ENCODE measurements at regions not wholly inside any gene's neighbourhood (a gene's known extent, or its start where the extent isn't known, plus 50 kb on each side); places are given as distances from the start of the nearest gene placed in this dataset.
"Not testable (repeated sequence)": the region's sequence is repeated elsewhere in the genome, so short reads cannot be mapped to it uniquely, and the experiment has no call there.

DNA sequence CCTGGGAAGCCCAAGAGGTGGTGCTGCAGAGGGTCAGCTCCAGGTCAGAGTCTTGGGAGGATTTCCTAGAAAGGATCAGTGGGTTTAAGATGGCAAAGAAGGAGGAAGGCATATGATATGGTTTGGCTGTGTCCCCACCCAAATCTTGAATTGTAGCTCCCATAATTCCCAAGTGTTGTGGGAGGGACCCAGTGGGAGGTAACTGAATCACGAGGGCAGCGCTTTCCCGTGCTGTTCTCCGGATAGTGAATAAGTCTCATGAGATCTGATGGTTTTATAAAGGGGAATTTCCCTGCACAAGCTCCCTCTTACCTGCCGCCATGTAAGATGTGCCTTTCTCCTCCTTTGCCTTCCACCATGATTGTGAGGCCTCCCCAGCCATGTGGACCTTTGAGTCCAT lies 240.4 kb downstream of the TOMM20 start:
- intact Hi-C loops (cut with micrococcal nuclease): not testable (repeated sequence)

DNA sequence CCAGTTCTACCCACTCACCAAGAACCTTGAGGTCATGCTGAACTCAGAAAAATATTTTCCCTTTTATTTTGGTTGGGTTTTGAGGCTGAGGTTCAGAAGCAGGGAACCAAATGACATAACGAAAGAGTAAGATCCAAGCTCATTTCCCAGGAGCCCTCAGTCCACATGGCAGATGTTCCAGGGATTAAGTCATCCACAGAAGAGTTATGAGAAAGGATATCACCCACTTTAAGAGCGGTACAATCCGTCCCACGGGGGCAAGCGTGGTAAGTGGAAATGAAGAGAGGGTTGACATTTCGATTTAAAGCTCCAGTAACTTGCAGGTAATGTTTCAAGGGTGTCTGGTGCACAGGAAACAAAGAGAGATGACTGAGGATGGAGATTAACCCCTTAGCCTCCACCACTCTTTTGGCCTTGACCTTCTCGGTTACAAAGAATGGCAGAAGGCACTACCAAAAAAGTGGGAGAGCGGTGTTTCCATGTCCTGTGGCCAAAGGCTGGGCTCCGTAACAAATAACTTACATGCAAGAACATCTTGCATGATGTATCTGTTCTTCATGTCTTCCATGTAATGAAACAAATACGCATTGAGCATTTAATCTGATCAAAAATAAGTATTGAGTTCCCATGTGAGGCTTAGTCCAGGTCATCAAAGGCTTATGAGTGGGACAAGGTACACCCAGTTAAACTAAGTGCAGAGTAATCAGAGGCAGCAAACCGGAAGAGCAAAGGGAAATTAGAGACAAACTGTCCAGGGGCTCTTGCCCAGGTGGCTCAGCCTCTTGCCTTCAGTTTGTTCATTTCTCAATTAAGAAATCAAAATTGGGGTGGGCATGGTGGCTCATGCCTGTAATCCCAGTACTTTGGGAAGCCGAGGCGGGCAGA lies 241.4 kb downstream of the TOMM20 start:
- intact Hi-C loops (cut with micrococcal nuclease): no loop called here

DNA sequence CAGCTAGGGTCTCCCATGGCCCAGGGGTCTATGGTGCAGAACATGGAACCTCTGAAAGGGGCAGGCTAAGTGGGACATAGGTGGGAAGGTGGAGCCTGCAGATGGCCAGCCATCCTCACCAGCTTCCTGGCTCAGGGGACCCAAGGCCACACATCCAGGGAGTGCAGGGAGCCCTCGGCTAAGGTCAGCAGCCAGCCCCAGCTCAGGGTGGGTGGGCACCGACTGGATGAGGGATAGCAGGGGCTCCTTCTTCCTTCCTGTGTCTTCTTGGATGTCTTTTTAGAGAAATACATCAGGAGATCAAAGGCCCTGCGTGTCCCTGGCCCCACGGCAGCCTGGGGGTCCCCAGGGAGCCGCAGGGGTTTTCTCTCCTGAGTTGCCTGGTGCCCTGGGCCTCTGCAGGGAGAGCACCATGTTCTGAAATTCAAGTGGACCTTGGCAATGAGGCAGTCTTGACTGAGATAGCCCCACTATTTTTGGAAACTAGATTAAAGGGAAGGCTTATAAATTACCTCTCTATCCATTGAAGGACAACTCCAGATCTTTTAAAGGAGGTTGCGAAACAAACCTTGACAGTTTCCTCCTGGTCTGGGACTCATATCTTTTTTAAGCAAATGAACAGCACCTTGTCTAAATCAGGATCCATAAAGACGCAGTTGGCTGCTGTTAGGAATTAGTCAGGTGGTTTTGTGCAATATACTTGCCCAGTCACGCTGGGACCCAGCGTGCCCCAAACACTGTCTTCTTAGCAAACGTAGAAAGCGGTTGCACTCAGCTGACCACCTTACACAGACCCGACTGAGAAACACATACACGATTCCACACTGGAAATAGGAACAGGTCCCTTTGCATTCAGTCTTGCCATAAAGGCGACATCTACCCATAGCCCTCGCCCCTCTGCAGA lies 242.3 kb downstream of the TOMM20 start:
- intact Hi-C loops (cut with micrococcal nuclease): no loop called here

DNA sequence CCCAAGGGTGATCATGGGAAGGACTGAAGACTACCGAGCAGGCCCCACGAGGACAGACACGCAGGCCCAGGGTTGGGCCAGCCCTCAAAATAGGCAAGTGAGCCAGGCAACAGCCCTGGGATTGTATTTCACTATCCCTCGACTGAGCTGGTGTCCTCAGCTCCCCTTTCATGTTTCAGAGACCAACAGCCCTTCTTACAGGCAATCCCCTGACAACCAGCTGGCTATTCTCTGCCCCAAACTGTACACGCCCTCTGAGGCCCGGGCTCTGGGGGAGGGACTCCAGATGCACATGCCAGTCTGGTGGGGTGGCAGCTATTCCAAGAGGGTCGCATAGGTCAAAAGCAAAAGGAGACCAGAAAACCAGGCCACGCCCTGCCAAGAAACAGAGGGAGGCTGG lies 243.0 kb downstream of the TOMM20 start:
- intact Hi-C loops (cut with micrococcal nuclease): no loop called here

DNA sequence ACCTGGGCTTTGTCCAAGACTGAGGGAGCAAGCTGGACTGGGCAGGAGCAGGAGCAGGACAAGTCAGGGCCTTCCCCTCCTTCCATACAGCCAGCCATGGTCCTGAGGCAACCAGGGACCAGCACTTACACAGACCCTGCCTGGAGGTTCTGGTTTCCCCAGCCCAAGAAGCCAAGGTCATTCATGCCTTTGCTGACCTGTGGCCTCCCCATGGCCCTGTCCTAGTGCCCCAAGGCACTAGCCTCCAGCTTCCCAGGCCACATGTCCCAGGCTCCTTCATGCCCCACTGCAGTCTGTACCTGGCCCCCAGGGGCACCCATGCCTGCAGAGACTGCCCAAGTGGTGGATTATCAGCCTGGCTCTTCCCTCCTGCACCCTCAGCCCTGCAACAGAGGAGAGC lies 243.9 kb downstream of the TOMM20 start:
- intact Hi-C loops (cut with micrococcal nuclease): loop anchor here (5.0 kb wide), 1 partner anchor 42 kb away; no protein-coding TSS in a partner anchor

DNA sequence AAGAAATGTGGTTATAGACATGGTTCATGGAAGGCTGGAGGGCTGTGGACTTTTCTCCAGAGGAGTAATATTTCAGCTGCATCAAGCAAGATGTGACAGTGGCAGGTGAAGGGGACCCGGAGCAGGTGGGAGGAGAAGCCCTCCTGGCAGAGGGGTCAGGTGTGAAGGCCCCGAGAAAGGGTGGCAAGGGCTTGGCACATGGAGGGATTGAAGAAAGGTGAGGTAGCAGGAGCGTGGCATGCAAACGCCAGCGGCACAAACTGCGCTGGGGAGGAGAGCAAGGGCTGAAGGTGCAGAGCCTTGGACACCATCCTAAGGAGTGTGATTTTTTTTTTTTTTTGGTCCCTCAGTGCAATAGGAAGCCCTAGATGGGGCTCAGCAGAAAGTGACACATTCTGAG lies 244.6 kb downstream of the TOMM20 start:
- intact Hi-C loops (cut with micrococcal nuclease): loop anchor here (5.0 kb wide), 1 partner anchor 42 kb away; no protein-coding TSS in a partner anchor

DNA sequence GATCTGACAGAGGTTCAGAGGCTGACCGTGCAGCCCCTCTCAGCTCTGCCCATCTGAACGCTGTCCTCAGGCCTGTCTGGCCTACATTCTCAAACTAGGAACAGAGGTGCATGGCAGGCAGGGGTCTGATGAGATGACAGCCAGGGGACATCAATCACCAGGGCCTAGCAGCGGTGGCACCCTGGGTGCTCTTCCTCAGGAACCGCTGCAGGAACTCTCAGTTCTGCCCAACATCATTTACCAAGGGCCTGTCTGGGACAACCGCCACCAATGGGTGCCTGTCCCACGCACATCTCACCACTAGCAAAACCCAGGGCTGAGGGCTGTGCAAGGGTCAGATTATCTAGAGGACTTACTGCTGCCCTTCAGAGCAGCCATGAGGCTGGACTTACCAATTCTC lies 245.7 kb downstream of the TOMM20 start:
- intact Hi-C loops (cut with micrococcal nuclease): loop anchor here (2.0 to 5.0 kb wide), 2 partner anchors 16 to 41 kb away; no protein-coding TSS in a partner anchor

DNA sequence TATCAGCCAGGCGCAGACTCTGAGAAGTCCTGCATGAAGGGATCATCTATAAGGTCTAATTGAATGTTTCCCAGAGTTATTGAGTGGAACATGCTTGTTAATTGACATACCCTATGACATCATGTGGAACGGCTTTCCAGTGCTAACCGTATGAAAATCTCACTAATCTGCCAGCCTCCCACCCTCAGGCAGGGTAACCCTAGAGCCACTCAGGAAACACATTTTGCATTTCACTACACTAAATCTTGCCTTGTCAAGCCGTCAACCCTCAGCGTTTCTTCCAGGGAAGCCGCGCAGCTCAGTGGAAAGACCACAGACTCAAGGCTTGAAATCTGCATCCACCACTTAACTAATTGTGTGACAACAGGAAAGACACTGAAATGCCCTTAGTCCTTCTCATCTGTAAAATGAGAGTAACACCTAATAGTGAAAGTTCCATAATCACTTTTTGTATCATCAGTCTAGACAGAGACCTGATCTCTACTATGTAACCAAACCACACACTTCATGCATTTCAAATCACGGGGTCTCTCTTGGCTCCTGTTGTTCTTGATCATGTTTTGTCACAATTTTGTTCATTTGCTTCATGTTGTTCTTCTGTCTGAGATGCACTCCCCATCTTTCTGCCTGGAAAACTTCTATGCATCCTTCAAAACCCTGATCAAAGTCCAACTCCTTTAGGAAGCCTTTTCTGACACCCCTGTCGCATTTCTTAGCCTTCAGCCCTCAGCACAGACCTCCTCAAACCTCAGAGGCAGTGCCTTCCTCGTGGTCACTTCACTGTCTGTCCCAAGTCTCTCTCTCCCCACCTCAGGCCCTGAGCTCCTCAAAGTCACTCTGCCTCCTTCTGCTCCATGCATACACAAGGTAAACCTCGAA lies 246.5 kb downstream of the TOMM20 start:
- intact Hi-C loops (cut with micrococcal nuclease): loop anchor here (2.0 to 5.0 kb wide), 2 partner anchors 15 to 40 kb away; no protein-coding TSS in a partner anchor

DNA sequence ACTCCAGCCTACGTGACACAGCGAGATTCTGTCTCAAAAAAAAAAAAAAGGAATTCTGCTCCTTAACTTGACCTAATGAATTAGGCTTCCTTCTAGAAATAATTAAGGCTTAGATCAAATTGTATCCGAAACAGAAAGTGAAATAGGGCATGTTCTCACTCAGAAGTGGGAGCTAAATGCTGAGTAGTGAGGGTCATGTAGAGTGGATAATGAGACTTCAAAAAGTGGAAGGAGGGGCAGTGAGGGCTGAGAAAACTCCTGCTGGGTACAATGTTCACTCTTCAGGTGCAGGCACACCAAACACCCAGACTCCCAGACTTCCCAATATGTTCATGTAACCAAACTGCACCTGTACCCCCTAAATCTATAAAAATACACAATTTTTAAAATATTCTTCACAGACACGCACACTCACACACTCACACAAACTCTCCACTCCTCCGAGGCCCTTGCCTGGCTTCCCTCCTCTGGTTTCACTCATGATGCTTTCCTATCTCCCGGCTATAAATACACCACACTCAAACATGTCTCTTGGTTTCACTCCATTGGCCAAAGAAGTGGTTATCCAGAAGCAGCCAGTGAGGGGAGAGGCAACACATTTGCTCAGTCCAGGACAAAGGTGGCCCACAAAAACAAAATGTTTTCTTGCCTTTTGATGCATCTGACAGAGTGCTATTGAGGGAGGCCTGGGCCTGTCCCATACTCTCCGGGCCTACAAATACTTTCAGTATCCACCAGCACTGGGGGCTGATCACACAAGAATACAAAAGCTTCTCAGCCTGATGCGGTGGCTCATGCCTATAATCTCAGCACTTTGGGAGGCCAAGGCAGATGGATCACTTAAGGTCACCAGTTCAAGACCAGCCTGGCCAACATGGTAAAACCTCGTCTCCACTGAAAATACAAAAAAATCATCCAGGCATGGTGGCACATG lies 249.2 kb downstream of the TOMM20 start:
- intact Hi-C loops (cut with micrococcal nuclease): loop anchor here (5.0 kb wide), 1 partner anchor 37 kb away; no protein-coding TSS in a partner anchor

DNA sequence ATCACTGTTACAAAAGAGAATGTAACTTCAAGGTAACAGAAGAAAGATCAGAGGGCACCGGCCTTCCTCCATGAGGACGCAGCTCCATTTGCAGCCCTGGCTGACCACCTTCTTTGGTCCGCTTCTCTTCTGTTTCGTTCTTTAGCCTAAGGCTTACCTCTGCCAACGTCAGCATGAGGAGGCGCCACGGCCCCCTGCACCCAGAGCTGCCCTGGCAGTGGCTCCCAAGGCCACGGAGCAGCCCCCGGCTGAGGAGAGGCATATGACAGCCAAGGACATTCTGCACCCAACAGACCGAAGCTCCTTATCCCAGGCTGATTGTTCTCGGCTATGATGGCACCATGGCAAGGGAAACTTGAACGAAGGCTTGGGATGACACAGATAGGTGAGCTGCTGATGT lies 250.3 kb downstream of the TOMM20 start:
- intact Hi-C loops (cut with micrococcal nuclease): no loop called here

DNA sequence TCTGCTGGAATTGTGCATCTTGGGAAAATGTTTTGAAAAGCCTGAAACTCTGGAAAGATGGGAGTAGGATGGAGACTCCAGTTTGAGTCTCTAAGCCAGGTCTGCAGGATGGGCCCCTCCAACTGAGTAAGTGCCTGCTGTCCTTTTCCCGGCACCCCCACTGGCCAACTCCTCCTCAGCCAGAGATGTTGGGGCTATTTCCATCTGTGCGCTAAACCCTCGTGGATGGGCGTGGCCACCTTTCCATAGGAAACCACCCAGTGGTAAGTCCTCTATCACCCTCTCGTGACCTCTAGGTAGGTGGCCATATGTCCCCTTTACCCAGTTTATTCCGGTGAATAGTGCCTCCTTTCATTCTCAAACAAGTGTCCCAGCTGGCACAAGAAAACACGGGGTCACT lies 250.9 kb downstream of the TOMM20 start:
- intact Hi-C loops (cut with micrococcal nuclease): no loop called here

DNA sequence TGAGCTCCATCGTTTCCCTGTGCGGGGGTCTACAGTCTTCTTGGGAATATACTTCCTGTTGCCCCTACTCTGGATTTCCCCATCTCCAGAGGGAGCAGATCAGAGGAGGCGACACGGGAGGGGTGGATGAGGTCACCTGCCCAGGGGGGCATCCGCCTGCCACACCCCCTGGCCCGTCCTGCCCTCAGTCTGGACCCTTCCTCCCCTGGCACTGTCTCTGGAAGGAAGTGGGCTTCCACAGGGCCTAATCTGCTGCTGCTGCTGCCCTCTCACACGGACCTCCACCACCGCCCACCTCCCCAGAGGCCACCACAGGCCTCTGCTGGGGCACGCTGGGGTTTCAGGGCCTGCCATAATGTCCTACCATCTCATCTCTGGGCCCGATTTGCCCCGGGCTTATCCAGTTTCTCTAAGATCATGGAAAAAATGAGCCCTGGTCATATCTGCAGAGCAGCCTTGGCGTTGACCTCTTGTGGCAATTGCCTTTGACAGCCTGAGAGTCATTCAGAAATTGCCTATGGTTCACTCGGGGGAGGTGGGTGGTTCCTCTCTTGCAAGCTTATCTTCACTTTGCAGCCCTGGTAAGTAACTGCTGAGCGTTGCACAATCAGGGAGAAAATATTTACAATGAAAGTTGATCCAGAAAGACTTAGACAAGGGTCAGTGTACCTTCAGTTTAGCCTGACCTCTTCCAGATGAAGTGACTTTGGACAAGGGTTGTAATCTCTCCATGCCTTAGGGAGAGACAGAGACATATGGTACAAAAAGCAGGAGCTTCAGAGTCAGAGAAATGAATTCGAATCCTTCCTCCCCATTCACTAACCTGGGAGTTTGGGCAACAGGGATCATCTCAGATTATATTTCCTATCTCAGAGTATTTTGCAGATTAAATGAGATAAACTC lies 252.4 kb downstream of the TOMM20 start:
- intact Hi-C loops (cut with micrococcal nuclease): no loop called here

DNA sequence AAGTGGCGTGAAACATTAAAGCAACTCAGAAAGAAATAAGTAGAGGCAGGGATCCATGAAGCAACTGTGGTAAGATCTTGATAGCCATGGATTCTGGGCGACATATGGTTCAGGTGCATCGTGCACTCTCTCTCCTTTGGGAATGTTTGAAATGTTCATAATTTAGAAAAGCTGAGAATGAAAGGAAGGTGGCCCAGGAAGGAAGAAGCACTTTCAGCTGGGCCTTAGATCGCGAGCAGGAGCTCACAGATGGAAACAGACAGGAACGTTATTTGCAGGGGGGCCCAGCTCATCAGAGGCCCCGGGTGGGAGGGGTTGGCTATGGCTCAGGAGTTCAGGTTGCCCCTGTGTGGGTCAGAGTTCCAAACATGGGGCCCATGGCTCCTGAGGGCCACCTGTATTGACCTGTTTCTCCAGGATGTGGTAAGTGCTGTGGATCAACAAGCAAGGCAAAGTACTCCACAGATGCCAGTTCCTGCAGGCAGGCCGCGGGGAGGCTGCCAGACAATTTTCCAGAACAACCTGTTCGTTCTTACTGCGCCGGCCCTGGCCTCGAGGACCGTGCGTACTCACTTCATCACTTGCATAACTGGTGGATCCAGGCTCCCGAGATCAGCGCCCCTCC lies 253.2 kb downstream of the TOMM20 start:
- intact Hi-C loops (cut with micrococcal nuclease): no loop called here

DNA sequence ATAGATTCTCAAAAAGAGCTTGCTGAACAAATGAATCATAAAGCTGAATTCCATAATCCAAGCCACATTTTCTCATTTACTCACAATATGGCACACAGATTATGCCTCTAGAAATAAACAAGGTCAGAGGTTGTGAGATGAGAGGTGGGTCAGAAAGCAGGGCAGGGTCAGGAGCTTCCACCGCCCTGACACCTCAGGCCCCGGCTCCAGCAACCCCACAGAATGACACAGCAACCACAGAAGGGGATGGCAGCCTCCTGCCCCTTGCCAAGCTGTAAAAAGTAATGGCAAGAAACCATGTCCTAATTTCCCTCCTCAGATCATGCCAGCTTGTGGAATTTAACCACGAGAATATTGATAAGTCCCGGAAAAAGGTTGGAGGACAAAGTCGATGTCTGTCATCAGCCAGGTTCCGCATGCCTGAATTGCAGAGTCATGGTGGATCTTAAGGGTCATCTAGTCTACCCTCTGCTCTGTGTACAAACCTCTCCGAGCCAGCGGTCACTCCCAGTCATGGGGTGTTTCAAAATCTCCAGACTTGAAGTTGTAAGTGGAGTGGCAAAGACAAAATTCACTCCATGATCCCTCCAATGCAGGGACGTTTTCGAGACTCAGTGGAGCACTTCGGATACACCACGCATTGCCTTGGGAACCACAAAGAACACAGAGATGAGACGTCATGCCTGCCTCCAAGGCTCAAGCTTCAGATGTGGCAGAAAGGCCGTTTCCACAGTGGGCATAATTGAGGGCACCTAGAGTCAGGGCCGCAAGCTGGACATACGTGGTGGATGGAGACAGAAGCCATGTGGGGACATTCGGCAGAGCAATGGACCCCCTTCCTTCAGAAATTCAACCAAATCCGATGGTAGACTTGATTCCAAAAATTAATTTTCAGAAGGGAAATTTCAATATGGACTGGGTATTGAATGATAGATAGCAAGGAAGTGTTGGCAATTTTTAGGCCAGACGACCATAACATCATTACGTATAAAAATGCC lies 254.0 kb downstream of the TOMM20 start:
- intact Hi-C loops (cut with micrococcal nuclease): no loop called here

DNA sequence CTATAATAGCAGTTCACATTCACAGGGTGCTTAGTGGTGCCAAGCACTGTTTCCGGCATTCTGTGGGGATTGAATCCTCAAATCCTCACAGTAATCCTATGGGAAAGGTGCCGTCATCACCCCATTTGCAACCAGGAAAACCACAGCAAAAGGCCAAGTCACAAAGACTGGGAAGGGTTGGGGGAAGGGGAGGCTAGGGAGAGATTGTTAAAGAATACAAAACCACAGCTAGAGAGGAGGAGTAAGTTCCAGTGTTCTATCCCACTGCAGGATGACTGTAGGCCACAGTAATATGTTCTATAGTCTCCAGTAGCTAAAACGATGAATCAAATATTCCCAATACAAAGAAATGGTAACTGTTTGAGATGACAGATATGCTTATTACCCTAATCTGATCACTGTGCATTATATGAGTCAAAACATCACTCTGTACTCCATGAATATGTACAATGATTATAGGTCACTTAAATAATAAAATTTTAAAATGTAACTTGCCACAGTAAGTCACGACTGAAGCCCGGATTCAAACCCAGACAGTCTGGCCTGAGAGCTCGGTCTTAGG lies 256.8 kb downstream of the TOMM20 start:
- intact Hi-C loops (cut with micrococcal nuclease): no loop called here

DNA sequence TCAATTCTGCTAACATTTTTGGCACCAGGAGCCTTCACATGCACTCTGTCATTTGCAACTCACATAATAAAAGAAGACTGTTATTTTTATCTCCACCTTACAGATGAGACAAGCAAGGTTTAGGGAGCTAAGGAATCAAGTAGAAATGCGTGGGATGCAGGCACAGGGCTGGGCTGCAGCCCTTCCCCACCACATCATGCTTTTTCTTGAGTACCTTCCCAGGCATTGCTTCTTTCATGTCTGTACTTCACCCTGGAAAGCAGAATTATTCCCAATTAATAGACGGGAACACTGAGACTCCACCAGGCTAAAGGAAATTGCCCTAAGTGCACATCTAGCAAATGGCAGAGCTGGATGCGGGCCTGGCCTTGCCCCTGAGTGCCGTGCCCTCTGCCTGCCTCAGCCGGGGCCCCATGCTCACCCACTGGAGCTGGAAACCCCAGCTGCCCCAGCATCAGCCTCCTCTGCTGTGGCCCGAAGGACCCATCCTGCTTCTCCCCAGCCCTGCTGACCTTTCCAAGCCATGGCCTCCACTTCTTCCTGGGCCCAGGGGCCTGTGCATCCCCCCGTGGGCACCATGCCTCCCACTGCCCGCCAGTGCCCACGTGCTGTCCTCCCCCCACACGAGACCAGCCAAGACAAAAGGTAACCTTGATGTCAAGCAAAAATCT lies 257.5 kb downstream of the TOMM20 start:
- intact Hi-C loops (cut with micrococcal nuclease): no loop called here
